Ectodermal cell (in vitro differentiated cells): ENCODE measurements at regions not wholly inside any gene's neighbourhood (a gene's known extent, or its start where the extent isn't known, plus 50 kb on each side); places are given as distances from the start of the nearest gene placed in this dataset.
"Not testable (repeated sequence)": the region's sequence is repeated elsewhere in the genome, so short reads cannot be mapped to it uniquely, and the experiment has no call there.

Source experiments
- H3K27ac ChIP-seq: 2 replicates; pipeline ENCODE4 v1.7.0; 2013; ENCODE audit warnings: mild to moderate bottlenecking, low read depth, low read length; ENCODE audit not compliant: insufficient read depth, poor library complexity, severe bottlenecking
- H3K27me3 ChIP-seq: 2 replicates; pipeline ENCODE4 v1.7.0; 2013; ENCODE audit warnings: mild to moderate bottlenecking, low read length; ENCODE audit not compliant: insufficient read depth, control insufficient read depth, poor library complexity, severe bottlenecking
- H3K36me3 ChIP-seq: one replicate; pipeline ENCODE4 v1.7.0; 2013; ENCODE audit warnings: low read length; ENCODE audit not compliant: control insufficient read depth, insufficient read depth
- H3K4me1 ChIP-seq: one replicate; pipeline ENCODE4 v1.7.0; 2013; ENCODE audit warnings: low read length; ENCODE audit not compliant: control insufficient read depth, insufficient read depth
- H3K4me3 ChIP-seq: 2 replicates; pipeline ENCODE4 v1.7.0; 2013; ENCODE audit warnings: low read depth, low read length, control low read depth; ENCODE audit not compliant: insufficient read depth
- H3K9me3 ChIP-seq: 2 replicates; pipeline ENCODE4 v1.7.0; 2013; ENCODE audit warnings: mild to moderate bottlenecking, low read length, moderate library complexity; ENCODE audit not compliant: control insufficient read depth
- WGBS, 2 experiments: methylation state at CpG; one replicate each; pipeline ENCODE4 v1.1.7; 2013; ENCODE audit warnings: missing lambda C conversion rate in 2 of 2; 5-methylcytosine and 5-hydroxymethylcytosine counted together

GRCh38 chr1:94660994-94661393, 119.4 kb upstream of the F3 start:
- Histone ChIP-seq H3K9me3 (no peaks in the 10 kb centered on the region), H3K27me3 (no peaks in the 10 kb centered on the region), H3K4me1 (peaks cover 28% of the 10 kb centered on the region), H3K4me3 (no peak overlapping the region), H3K36me3 (no peaks in the 10 kb centered on the region), H3K27ac (peak overlapping the region; percentile 69)

DNA sequence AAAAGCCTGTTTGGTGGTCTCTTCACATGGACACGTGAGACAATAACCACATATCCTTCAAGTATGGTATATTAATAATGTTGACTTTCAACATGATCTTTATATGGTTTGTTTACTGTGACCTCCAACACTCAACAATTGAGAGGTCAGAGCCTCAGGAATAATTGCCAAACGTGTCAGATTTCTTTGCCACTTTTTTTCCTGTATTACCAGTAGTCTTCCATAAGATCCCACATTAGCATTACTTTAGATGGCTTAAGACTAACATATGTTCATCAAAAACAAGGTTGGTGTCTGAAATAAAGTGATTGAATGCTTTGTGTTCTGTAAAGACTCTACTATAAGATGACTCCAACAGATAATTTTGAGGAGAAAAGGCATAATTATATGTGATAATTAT, 118.7 kb upstream of the F3 start:
- 44 to 53% methylated on average over 1 of the region's 2 CpGs for WGBS, 2 experiments
- Histone ChIP-seq H3K27ac (no peak overlapping the region), H3K4me1 (peaks cover 28% of the 10 kb centered on the region)

DNA sequence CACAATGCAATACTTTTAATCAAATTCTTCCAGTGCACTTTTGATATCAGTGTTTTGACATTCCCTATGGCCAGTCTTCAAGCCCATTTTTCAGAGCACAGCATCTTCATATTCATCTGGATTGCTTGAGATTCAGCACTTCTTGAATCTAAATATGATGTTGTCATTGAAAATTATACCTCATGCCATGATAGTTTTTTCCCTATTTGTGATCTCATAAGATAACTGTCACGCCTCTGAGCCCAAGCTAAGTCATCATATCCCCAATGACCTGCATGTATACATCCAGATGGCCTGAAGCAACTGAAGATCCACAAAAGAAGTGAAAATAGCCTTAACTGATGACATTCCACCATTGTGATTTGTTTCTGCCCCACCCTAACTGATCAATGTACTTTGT, 117.6 kb upstream of the F3 start:
- not testable (repeated sequence) for H3K9me3 ChIP-seq, H3K27ac ChIP-seq, H3K4me3 ChIP-seq, H3K27me3 ChIP-seq, H3K36me3 ChIP-seq
- peaks cover 28% of the 10 kb centered on the region for H3K4me1 ChIP-seq
- WGBS, 2 experiments: 88 to 89% methylated on average over 1 of the region's 1 CpG

More for the DNA sequence above, 118.7 kb upstream of the F3 start:
- Histone ChIP-seq H3K9me3 (no peaks in the 10 kb centered on the region), H3K36me3 (no peaks in the 10 kb centered on the region), H3K27me3 (no peaks in the 10 kb centered on the region), H3K4me3 (no peak overlapping the region)

DNA sequence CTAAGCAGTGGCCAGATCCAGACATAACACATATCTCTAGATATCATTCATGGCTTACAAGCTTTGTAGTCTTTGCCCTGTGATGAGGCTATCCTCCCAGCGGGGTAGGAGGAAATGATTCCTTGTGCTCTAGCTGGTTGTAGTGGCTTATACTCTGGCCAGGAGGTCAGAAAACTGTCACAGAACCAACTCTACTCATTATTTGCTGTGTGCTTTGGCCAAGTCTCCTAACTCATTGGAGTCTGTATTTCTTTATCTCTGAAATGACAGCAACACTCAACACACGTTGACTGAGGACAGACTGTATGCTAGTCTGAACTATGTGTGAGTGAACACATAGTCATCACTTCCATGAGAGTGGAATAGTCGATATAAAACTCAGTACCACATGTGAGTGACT, 116.7 kb upstream of the F3 start:
- no peaks in the 10 kb centered on the region for H3K27me3 ChIP-seq
- no peak overlapping the region for H3K4me3 ChIP-seq
- no peaks in the 10 kb centered on the region for H3K36me3 ChIP-seq
- H3K4me1 ChIP-seq: peaks cover 28% of the 10 kb centered on the region
- WGBS, 2 experiments: 82 to 92% methylated on average over 2 of the region's 3 CpGs
- H3K27ac ChIP-seq: no peak overlapping the region
- H3K9me3 ChIP-seq: no peaks in the 10 kb centered on the region

DNA sequence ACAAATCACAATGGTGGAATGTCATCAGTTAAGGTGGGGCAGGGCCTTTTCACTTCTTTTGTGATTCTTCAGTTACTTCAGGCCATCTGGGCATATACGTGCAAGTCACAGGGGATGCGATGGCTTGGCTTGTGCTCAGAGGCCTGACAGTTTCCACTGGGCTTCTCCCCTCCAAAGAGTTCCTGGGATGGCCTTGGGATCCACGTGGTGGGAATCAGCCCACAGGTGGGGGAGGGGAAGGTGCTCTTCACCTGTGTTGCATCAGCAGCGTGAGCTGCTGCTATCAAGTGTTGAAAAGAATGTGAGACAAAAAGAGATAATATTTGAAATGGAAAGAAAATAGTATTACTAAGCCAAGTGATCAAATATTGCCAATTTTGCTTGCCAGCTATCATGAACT, 116.2 kb upstream of the F3 start:
- H3K27me3 ChIP-seq, H3K27ac ChIP-seq, H3K9me3 ChIP-seq, H3K4me3 ChIP-seq, H3K36me3 ChIP-seq: not testable (repeated sequence)
- WGBS, 2 experiments: 61 to 67% methylated on average over 4 of the region's 4 CpGs
- peaks cover 26% of the 10 kb centered on the region for H3K4me1 ChIP-seq

- Histone ChIP-seq H3K36me3 (no peaks in the 10 kb centered on the region), H3K27me3 (no peaks in the 10 kb centered on the region), H3K4me3 (no peak overlapping the region), H3K9me3 (no peaks in the 10 kb centered on the region), H3K4me1 (peaks cover 18% of the 10 kb centered on the region), H3K27ac (no peak overlapping the region)
- 81 to 94% methylated on average over 2 of the region's 2 CpGs for WGBS, 2 experiments
These were observed 115.4 kb upstream of the F3 start for GRCh38 chr1:94656967-94657366.

DNA sequence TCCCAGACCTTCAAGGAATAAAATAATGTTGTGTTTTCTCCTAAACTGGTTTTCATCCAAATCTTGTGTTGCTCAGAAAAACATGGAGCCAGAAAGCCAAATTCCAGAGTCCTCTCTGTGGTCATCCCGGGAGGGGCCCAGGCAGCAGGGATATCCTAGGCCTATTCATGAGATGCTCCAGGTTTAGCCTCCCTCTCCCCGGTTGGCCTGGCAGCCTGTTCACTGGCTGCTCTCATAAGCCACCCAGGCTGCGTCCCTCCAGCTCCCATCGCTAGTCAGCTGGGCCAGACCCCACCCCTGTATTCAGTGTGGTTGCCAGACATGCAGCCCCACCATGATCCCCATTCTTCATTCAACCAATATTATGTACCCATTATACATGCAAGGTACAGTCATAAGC, 113.4 kb upstream of the F3 start:
- 84 to 87% methylated on average over 4 of the region's 4 CpGs for WGBS, 2 experiments
- no peaks in the 10 kb centered on the region for H3K9me3 ChIP-seq
- H3K27ac ChIP-seq: no peak overlapping the region
- no peaks in the 10 kb centered on the region for H3K27me3 ChIP-seq
- H3K4me3 ChIP-seq: no peak overlapping the region
- no peaks in the 10 kb centered on the region for H3K36me3 ChIP-seq
- no peaks in the 10 kb centered on the region for H3K4me1 ChIP-seq

GRCh38 chr1:94654459-94654858, 112.9 kb upstream of the F3 start:
- H3K4me3 ChIP-seq: no peak overlapping the region
- H3K27me3 ChIP-seq: no peaks in the 10 kb centered on the region
- WGBS, 2 experiments: 94 to 96% methylated on average over 1 of the region's 1 CpG
- H3K27ac ChIP-seq: no peak overlapping the region
- H3K4me1 ChIP-seq: no peaks in the 10 kb centered on the region
- no peaks in the 10 kb centered on the region for H3K36me3 ChIP-seq
- no peaks in the 10 kb centered on the region for H3K9me3 ChIP-seq

GRCh38 chr1:94654031-94654430, 112.5 kb upstream of the F3 start:
- no peak overlapping the region for H3K27ac ChIP-seq
- H3K4me3 ChIP-seq: no peak overlapping the region
- no peaks in the 10 kb centered on the region for H3K9me3 ChIP-seq
- 85 to 93% methylated on average over 1 of the region's 1 CpG for WGBS, 2 experiments
- no peaks in the 10 kb centered on the region for H3K4me1 ChIP-seq
- H3K36me3 ChIP-seq: no peaks in the 10 kb centered on the region
- H3K27me3 ChIP-seq: no peaks in the 10 kb centered on the region

- Histone ChIP-seq H3K27me3 (no peaks in the 10 kb centered on the region), H3K9me3 (no peaks in the 10 kb centered on the region), H3K27ac (no peak overlapping the region), H3K4me3 (no peak overlapping the region), H3K4me1 (no peaks in the 10 kb centered on the region), H3K36me3 (no peaks in the 10 kb centered on the region)
- 85 to 90% methylated on average over 3 of the region's 3 CpGs for WGBS, 2 experiments
These were observed 111.9 kb upstream of the F3 start for GRCh38 chr1:94653454-94653853.

- Histone ChIP-seq H3K9me3 (no peaks in the 10 kb centered on the region), H3K4me3 (no peak overlapping the region), H3K27ac (no peak overlapping the region), H3K4me1 (no peaks in the 10 kb centered on the region), H3K27me3 (no peaks in the 10 kb centered on the region), H3K36me3 (no peaks in the 10 kb centered on the region)
- 92 to 100% methylated on average over 2 of the region's 2 CpGs for WGBS, 2 experiments
These were observed 109.5 kb upstream of the F3 start for GRCh38 chr1:94651076-94651475.
